ENCODE measurements at regions not wholly inside any gene's neighbourhood (a gene's known extent, or its start where the extent isn't known, plus 50 kb on each side); places are given as distances from the start of the nearest gene placed in this dataset.

- no peak for TF ChIP-seq CTCF (IDR thresholded peaks at IDR 0.05)
- TF ChIP-seq POLR2A (IDR thresholded peaks at IDR 0.05), result no peak
Measured at GRCh38 chr2:196549052-196549451, 90.5 kb upstream of the CCDC150 start.
